Endothelial cell of umbilical vein (primary cell): ENCODE measurements at regions not wholly inside any gene's neighbourhood (a gene's known extent, or its start where the extent isn't known, plus 50 kb on each side); places are given as distances from the start of the nearest gene placed in this dataset.
A peak's percentile ranks its signal among the peaks of the same experiment; 100 is the strongest.

Experiments used
- BruUV-seq: library from RNA; stranded (reverse); fragments of 400-500 nt; replicated peaks from 2 replicates; lab custom pipeline; 2021; lab: Mats Ljungman, UMichigan
- CTCF ChIA-PET: fragments of 300-600, 350-600 bp; sonication (Branson Sonifier 250); formaldehyde crosslinking; loops from one replicate; lab custom pipeline; 2021; ENCODE audit warnings: antibody characterized with exemption, inconsistent platforms; lab: Charles Lee
- POLR2A ChIA-PET: fragments of 300-600, 350-600 bp; sonication (Branson Sonifier 250); formaldehyde crosslinking; loops from one replicate; lab custom pipeline; 2021; ENCODE audit warnings: antibody characterized with exemption, inconsistent platforms; lab: Charles Lee
- DNase-seq: peaks from one replicate; pipeline ENCODE4 v3.0.0-alpha.2; 2011; ENCODE audit warnings: low read depth, low spot score
- FAIRE-seq: peaks from 2 replicates; lab custom pipeline; 2011; peaks lifted over from hg19 to GRCh38; lab: Jason Lieb, UNC
- H2AFZ ChIP-seq: 2 replicates; pipeline ENCODE4 v1.6.0; 2012; ENCODE audit warnings: low read depth, low read length, control low read depth, inconsistent platforms
- H3K27ac ChIP-seq: 2 replicates; pipeline ENCODE4 v1.5.1; 2011; ENCODE audit warnings: low read depth, mild to moderate bottlenecking, control low read depth, low read length, moderate library complexity; ENCODE audit not compliant: insufficient read depth
- H3K27me3 ChIP-seq, 2 experiments: 2 replicates each; pipeline versions ENCODE4 v1.6.0 to v1.6.1; 2011; ENCODE audit warnings: low read length in 2 of 2, mixed read lengths in 1 of 2; ENCODE audit not compliant: control insufficient read depth in 2 of 2, insufficient read depth in 2 of 2
- H3K36me3 ChIP-seq, 2 experiments: 2 replicates in 1 of 2; 3 replicates in 1 of 2; pipeline ENCODE4 v1.5.1; 2011; ENCODE audit warnings: low read length in 2 of 2, mild to moderate bottlenecking in 1 of 2, moderate library complexity in 1 of 2; ENCODE audit not compliant: control insufficient read depth in 2 of 2, insufficient read depth in 2 of 2; ENCODE audit errors: extremely low read depth in 1 of 2
- H3K4me1 ChIP-seq: 3 replicates; pipeline ENCODE4 v1.5.1; 2011; ENCODE audit warnings: mild to moderate bottlenecking, low read length; ENCODE audit not compliant: control insufficient read depth, insufficient read depth; ENCODE audit errors: extremely low read depth
- H3K4me2 ChIP-seq: 2 replicates; pipeline ENCODE4 v1.6.1; 2011; ENCODE audit warnings: low read length, control low read depth, mixed read lengths; ENCODE audit not compliant: insufficient read depth
- H3K4me3 ChIP-seq, 3 experiments: fragments of 200-600 bp in 1 of 3; sonication (generic), shearing (Covaris generic) in 1 of 3; replicated peaks in 1 of 3; 2 replicates each; pipeline ENCODE4 v1.5.1; 2011 to 2016; ENCODE audit warnings: control low read depth in 3 of 3, low read length in 3 of 3, mild to moderate bottlenecking in 2 of 3, inconsistent platforms in 1 of 3, low read depth in 1 of 3, moderate library complexity in 1 of 3; ENCODE audit not compliant: insufficient read depth in 1 of 3
- H3K79me2 ChIP-seq: 2 replicates; pipeline ENCODE4 v1.6.0; 2012; ENCODE audit warnings: low read length, inconsistent platforms; ENCODE audit not compliant: control insufficient read depth, insufficient read depth
- H3K9ac ChIP-seq: replicated peaks from 2 replicates; pipeline ENCODE3; 2011; ENCODE audit warnings: low read length, control low read depth; ENCODE audit not compliant: insufficient read depth; ENCODE audit errors: extremely low read depth
- H3K9me1 ChIP-seq: replicated peaks from 3 replicates; pipeline ENCODE4 v1.6.0; 2011; ENCODE audit warnings: mild to moderate bottlenecking, low read length; ENCODE audit not compliant: control insufficient read depth, insufficient read depth; ENCODE audit errors: extremely low read depth
- H3K9me3 ChIP-seq: replicated peaks from 2 replicates; pipeline ENCODE4 v1.5.1; 2012; ENCODE audit warnings: low read length, inconsistent platforms; ENCODE audit not compliant: control insufficient read depth, insufficient read depth
- H4K20me1 ChIP-seq: replicated peaks from 2 replicates; pipeline ENCODE3; 2011; ENCODE audit warnings: mild to moderate bottlenecking, low read length; ENCODE audit not compliant: control insufficient read depth, insufficient read depth; ENCODE audit errors: extremely low read depth
- CTCF ChIP-seq, 2 donors: IDR thresholded peaks; 1 replicate in 1 of 2; 2 replicates in 1 of 2; pipeline ENCODE4 v1.5.1; 2011; ENCODE audit warnings: low read length in 2 of 2, mild to moderate bottlenecking in 2 of 2, moderate library complexity in 2 of 2, control low read depth in 1 of 2, inconsistent platforms in 1 of 2, low read depth in 1 of 2; ENCODE audit not compliant: insufficient read depth in 1 of 2; ENCODE audit errors: extremely low read depth in 1 of 2
- EZH2 ChIP-seq: IDR thresholded peaks from 2 replicates; pipeline ENCODE4 v1.6.1; 2012; ENCODE audit warnings: borderline replicate concordance, low read depth, mild to moderate bottlenecking, moderate library complexity, low read length, inconsistent platforms; ENCODE audit not compliant: severe bottlenecking
- FOS ChIP-seq: IDR thresholded peaks from 2 replicates; pipeline ENCODE4 v1.6.1; 2011; ENCODE audit warnings: mild to moderate bottlenecking, low read length, moderate library complexity, borderline replicate concordance; ENCODE audit not compliant: insufficient read depth
- GATA2 ChIP-seq: IDR thresholded peaks from 2 replicates; pipeline ENCODE4 v1.7.0; 2011; ENCODE audit warnings: low read depth, mild to moderate bottlenecking, moderate library complexity, mixed read lengths, low read length; ENCODE audit not compliant: insufficient read length, insufficient read depth
- JUN ChIP-seq: IDR thresholded peaks from 2 replicates; pipeline ENCODE4 v1.6.1; 2011; ENCODE audit warnings: borderline replicate concordance, low read depth; ENCODE audit not compliant: insufficient read length, insufficient read depth
- MAX ChIP-seq: IDR thresholded peaks from 2 replicates; pipeline ENCODE4 v1.6.1; 2011; ENCODE audit not compliant: insufficient read depth, insufficient read length
- MYC ChIP-seq: IDR thresholded peaks from one replicate; pipeline ENCODE4 v1.6.1; 2011; ENCODE audit warnings: mild to moderate bottlenecking, low read depth, low read length
- POLR2A ChIP-seq: IDR thresholded peaks from 2 replicates; pipeline ENCODE4 v1.6.1; 2012; ENCODE audit warnings: low read depth, mild to moderate bottlenecking, control low read depth, low read length
- POLR2AphosphoS5 ChIP-seq: IDR thresholded peaks from 2 replicates; pipeline ENCODE4 v1.6.1; 2012; ENCODE audit warnings: low read depth, mild to moderate bottlenecking, control low read depth, low read length, moderate library complexity; ENCODE audit not compliant: insufficient read depth
- dilution Hi-C: fragments of 300-500 bp; cut with MboI; formaldehyde crosslinking; loops from one replicate; pipeline ENCODE4 v1.15.0; 2019; ENCODE audit warnings: low sequenced_read_pairs; ENCODE audit not compliant: extremely low pct_ligation_motif_present
- intact Hi-C: fragments of 100-400 bp; cut with micrococcal nuclease; formaldehyde crosslinking; loops from one replicate; pipeline ENCODE4 v1.10.0; 2022

GRCh38 chr13:91207261-91207660 is 140.2 kb upstream of the MIR17HG start:
- dilution Hi-C loops (no loop called here), intact Hi-C loops (no loop called here)
- Histone ChIP-seq H3K9me1 (no peaks in the 10 kb centered on the region), H3K4me3 (no peak overlapping the region), H3K9ac (no peak overlapping the region), H3K4me2 (no peak overlapping the region), H3K4me1 (no peaks in the 10 kb centered on the region), H3K9me3 (no peaks in the 10 kb centered on the region), H3K27me3 (no peaks in the 10 kb centered on the region), H3K79me2 (no peaks in the 10 kb centered on the region), H4K20me1 (no peaks in the 10 kb centered on the region), H2AFZ (no peak overlapping the region), H3K36me3 (no peaks in the 10 kb centered on the region), H3K27ac (no peak overlapping the region)
- no TSS peak for BruUV-seq
- ChIA-PET POLR2A (no interaction called here), CTCF (interaction anchor here (1.0 kb wide), 1 partner anchor 9 kb away, joined by 3 read pairs; no protein-coding TSS in a partner anchor)
- no peak for TF ChIP-seq EZH2
- TF ChIP-seq CTCF (IDR thresholded peaks at IDR 0.05; ENCODE audit: extremely low read depth in 1 of 2, insufficient read depth in 1 of 2, low read depth in 1 of 2, low read length in 2 of 2): no peak
- no peak for DNase-seq
- no peak for FAIRE-seq

GRCh38 chr13:91211510-91211909 is 136.0 kb upstream of the MIR17HG start:
- FAIRE-seq: no peak
- dilution Hi-C loops (no loop called here), intact Hi-C loops (no loop called here)
- Histone ChIP-seq H3K4me2 (no peak overlapping the region), H2AFZ (no peak overlapping the region), H3K9me3 (no peaks in the 10 kb centered on the region), H3K36me3 (no peaks in the 10 kb centered on the region), H3K9me1 (no peaks in the 10 kb centered on the region), H3K79me2 (no peaks in the 10 kb centered on the region), H4K20me1 (no peaks in the 10 kb centered on the region), H3K27me3 (no peaks in the 10 kb centered on the region), H3K4me3 (no peak overlapping the region), H3K9ac (no peak overlapping the region), H3K27ac (no peak overlapping the region), H3K4me1 (no peaks in the 10 kb centered on the region)
- peak; percentile 1 for DNase-seq
- POLR2A ChIA-PET: no interaction called here
- CTCF ChIA-PET: no interaction called here
- TF ChIP-seq MYC (no peak), POLR2AphosphoS5 (no peak), GATA2 (no peak), POLR2A (no peak), CTCF (IDR thresholded peaks at IDR 0.05; ENCODE audit: extremely low read depth in 1 of 2, insufficient read depth in 1 of 2, low read depth in 1 of 2, low read length in 2 of 2) (no peak), FOS (no peak), MAX (no peak), EZH2 (no peak), JUN (no peak)
- BruUV-seq: no TSS peak
